ENCODE measurements at regions not wholly inside any gene's neighbourhood (a gene's known extent, or its start where the extent isn't known, plus 50 kb on each side); places are given as distances from the start of the nearest gene placed in this dataset.
A peak's percentile ranks its signal among the peaks of the same experiment; 100 is the strongest.
"Not testable (repeated sequence)": the region's sequence is repeated elsewhere in the genome, so short reads cannot be mapped to it uniquely, and the experiment has no call there.

DNA sequence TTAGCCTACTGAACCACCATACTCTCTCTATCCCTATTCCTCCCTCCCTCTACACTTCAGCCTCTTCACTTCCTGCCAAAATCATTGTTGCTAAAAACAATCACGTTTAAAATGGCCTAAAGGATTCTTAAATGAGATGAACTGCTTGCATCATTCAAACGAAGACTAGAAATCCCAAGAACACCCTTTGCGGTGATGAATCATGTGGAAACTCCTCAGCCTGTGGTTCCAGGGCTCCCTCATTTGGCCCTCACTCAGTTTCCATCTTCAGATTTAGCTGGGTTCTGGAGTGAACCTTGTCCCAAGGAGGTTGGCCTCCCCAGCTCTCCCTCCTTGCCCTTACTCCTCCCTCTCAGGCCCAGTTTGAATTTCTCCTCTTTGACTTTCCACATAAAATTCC, 125.6 kb upstream of the CDC42EP3 start:
- no peak for DNase-seq
- in situ Hi-C loops (cut with MboI; ENCODE audit: low pct_unique_long_range_greater_than_20kb, low sequenced_read_pairs), result no loop called here

DNA sequence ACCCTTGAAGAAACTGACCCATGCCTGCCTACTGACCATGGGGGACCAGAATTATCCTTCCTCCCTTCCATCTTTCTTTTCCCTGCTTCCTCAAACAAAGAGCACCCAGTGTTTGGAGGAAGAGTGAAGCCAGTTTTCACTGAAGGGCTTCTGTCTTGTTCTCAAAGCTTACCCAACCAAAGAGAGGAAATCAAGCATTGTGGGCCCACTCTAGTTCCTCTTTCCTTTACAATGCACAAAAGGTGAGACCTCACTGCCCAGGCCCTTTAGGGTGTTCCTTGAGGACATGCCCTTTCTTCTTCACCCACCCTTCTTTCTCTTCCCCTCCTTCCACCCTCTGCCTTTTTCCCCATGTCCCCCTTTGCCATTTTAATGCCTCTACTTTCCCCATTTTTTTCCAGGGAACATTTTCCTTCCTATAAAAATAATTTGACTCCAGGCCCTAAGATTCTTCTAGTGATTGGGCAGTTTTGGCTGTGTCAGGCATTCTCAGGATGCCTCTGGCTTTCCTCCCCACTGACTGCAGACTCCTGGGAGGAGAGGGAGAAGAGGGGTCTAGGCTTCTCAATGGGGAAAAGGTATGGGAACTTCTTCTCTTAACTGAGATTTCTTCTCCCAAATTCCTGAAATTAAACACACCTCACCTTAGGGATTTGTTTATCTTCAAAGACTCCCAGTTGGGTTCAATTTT, 126.6 kb upstream of the RMDN2 start:
- DNase-seq, result peak; percentile 44
- in situ Hi-C loops (cut with MboI; ENCODE audit: low pct_unique_long_range_greater_than_20kb, low sequenced_read_pairs), result no loop called here

DNA sequence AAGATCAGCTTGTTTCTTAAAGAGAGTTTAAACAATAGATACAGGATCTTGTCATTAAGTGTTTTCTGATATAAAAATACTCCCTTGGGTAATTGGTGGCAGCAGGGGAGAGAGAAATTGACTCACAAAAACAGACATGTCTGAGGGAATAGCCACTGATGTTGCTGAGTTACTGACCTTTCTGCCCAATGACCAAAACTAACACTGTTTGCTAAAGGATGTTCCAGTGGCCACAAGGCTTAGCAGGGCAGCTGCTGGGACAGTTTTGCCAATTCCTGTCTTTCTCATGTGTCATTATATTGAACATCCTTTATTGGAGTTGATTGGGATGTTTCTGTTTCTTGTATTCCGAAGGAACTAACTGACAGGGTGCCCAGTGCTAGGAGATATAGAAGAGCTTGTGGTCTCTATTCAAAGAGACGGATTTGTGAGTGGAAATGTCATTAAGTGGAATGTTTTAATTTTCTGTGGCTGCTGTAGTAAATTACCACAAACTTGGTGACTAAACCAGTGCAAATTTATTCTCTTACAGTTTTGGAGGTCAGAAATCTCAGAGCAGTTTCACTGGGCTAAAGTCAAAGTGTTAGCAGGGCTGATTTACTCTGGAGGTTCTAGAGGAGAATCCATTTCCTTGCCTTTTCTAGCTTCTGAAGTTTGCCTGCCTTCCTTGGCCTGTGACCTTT, 124.8 kb upstream of the RMDN2 start:
- DNase-seq, result no peak
- in situ Hi-C loops (cut with MboI; ENCODE audit: low pct_unique_long_range_greater_than_20kb, low sequenced_read_pairs), result no loop called here

DNA sequence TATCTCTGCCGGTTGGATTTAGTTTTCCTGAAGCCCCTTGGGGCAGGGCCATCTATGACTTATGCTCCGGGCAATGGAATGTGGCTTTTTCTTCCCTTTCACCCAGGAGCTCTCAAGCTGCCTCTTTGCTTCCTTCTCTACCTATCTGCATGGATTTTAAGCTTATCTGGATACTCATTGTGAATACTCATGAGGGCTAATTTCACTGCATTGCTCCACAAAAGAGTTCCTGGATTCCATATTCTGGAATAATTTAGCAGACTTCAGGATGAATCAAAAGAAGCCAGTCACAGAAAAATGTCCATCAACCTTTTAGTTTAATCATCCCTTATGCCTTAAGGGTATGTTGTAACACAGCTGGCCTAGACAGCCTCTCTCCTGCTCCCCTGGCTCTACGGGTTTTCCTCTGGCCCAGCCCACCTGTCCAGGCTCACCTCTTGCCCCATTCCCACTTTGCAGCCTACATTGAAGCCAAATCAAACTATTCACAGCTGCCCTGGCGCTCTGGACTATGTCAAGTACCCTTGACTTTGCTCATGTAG, 122.8 kb upstream of the RMDN2 start:
- in situ Hi-C loops (cut with MboI; ENCODE audit: low pct_unique_long_range_greater_than_20kb, low sequenced_read_pairs), result no loop called here
- no peak for DNase-seq

DNA sequence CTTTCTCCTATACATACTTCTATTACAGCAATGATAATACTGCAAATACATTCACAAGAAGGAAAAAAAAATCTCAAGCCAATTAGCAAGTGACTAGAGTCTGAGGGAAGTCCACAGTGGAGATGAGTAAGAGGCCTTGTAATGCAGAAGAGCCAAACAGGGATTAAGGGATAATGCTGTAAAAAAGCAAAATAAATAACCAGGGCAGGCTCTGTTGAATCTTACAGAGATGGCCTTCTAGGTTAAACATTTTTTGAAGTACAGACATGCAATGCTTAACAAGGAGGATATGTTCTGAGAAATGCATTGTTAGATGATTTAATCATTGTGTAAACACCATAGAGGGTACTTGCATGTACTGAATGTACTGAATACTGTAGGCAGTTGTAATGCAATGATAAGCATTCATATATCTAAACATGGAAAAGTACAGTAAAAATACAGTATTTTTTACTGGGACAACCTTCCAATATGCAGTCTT, 122.1 kb upstream of the RMDN2 start:
- no peak for DNase-seq
- in situ Hi-C loops (cut with MboI; ENCODE audit: low pct_unique_long_range_greater_than_20kb, low sequenced_read_pairs), result no loop called here

DNA sequence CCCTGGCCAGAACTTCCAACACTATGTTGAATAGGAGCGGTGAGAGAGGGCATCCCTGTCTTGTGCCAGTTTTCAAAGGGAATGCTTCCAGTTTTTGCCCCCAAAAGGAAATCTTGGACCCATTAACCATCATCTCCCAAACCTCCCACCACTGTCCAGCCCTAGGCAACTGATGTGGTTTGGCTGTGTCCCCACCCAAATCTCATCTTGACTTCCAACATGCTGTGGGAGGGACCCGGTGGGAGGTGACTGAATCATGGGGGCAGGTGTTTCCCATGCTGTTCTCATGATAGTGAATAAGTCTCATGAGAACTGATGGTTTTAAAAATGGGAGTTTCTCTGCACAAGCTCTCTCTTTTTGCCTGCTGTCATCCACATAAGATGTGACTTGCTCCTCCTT, 119.1 kb upstream of the RMDN2 start:
- DNase-seq; in situ Hi-C loops (cut with MboI; ENCODE audit: low pct_unique_long_range_greater_than_20kb, low sequenced_read_pairs): not testable (repeated sequence)

DNA sequence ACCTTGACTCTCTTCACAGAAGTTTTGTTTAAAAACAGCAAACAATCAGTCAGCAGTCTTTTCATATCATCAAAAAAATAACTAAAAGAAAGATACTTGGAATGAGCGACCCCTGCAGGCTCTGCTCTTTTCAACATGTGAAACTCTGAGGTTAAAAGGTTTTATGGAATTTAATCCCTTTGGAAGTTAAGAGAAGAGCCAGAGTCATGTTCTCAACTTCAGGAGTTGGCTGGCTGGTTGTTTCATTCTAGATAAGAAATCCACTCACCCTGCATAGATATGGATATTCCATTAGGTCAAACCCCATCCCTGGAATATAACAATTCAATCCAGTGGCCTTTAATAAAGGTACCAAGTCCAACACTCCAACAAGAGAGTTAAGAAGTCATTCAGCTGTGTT, 115.6 kb upstream of the RMDN2 start:
- in situ Hi-C loops (cut with MboI; ENCODE audit: low pct_unique_long_range_greater_than_20kb, low sequenced_read_pairs), result no loop called here
- peak; percentile 35 for DNase-seq

DNA sequence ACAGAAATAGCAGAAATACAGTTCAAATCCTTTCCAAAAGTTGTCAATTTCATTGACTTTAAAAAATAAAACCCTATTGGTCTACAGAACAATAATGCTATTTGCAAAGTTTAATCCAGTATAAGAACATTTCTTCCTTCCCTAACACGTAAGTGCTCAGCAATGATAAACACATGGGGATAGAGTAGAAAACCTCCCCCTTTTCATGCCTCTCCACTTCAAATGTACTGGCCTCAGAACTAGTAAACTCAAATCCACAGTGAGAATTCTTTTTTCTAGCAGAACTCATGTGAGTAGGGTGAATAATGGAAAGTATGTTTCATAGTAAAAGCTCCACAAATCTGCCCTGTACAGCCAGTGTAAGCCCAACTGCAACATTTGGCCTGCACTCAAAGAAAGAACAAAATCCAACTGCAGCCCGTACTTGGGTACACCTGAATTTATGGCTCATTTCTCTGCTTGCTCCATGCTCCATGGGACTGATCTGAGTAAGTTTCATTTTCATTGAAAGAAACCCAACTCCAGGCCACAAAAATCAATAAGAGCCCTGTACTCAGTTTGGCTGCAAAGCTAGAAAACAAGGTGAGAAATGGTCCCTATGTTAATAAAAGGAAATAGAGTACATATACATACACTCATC, 115.0 kb upstream of the RMDN2 start:
- DNase-seq, result no peak
- in situ Hi-C loops (cut with MboI; ENCODE audit: low pct_unique_long_range_greater_than_20kb, low sequenced_read_pairs), result no loop called here

DNA sequence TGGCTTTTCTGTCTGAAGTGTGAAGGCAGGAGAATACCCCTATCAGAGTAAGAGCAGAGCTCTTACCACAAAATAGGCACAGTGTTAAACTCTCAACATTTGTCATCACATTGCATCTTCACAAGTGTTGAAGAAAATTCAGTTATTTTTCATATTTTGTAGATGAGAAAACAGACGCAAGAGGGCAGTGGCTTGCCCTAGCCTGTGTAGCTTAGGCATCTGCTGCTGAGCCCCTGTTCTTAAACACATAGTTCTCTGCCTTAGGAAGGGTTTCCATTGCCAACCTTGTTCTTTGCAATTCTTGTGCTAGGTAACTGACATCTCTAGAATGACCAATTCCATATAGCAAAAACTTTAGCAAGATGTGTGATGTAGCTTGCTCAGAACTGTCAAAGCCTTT, 112.7 kb upstream of the RMDN2 start:
- in situ Hi-C loops (cut with MboI; ENCODE audit: low pct_unique_long_range_greater_than_20kb, low sequenced_read_pairs), result no loop called here
- DNase-seq, result no peak

DNA sequence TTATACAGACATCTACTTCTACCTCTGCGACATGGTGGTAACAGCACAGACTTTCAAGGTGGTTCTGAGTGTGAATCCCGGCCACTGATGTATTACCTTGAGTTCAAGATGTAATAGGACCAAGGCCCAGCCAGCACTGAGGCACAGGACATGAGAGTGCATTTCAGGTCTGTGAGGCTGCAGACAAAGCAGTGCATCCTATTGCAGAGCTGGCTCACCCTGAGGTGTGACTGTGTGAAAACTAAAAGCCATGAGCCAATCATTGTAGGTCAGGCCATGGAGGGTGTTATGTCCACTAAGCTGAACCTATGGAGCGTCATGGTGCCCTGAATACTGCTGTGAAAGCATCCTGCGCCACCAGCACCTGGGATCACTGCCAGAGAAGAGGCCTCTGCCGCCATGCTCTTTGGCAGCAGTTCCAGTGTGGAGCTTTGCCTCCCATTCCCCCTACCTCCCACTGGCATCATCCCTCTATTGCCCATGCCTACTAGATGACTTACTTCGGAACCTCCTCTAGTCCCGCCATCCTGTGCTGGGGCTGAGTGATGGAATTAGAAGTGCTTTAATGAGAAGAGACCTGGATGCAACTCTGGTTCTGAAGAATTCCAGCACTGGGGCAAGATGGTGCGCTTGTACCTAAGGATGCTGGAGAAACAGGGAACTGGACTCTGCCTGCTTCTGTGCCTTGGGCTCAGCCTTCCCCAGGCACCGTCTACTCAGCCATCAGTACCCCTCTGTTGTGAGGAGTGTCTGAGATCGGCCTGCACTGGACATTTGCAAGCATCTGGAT, 112.0 kb upstream of the RMDN2 start:
- DNase-seq, result no peak
- in situ Hi-C loops (cut with MboI; ENCODE audit: low pct_unique_long_range_greater_than_20kb, low sequenced_read_pairs), result no loop called here

DNA sequence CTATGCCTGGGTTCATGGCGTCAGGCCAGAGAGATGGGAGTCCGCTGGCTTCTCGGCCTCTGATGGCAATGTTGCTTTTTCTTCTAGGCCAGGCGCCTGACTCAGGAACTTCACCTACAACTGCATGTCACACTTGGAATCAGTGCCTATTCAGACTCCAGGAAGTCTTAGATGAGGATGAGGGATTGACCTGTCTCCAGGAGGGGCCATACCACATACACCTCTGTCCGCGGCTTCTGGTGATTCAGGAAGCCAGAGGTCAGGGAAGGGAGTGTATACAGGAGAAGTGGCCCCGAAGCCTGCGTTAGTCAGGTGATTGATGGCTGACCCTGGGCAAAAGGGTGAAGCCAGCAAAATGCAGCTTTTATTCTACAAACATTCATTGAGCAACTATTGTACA, 109.1 kb upstream of the RMDN2 start:
- DNase-seq, result no peak
- in situ Hi-C loops (cut with MboI; ENCODE audit: low pct_unique_long_range_greater_than_20kb, low sequenced_read_pairs), result no loop called here

DNA sequence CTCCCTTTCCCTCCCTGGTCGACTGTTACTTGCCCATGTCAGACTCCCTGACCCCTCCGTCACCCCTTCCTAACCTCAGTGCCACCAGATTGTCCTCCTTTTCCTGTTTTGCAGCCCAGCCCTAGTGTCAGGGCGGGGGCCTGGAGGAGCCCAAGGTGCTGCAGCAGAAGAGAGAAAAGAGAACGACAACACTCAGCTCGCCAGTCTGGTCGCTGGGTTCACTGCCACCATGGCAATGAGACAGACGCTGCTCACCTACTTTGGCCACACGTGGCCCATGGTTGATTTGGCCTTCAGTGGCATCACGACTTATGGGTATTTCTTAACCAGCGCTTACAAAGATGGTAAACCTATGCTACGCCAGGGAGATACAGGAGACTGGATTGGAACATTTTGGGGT, 108.4 kb upstream of the RMDN2 start:
- in situ Hi-C loops (cut with MboI; ENCODE audit: low pct_unique_long_range_greater_than_20kb, low sequenced_read_pairs), result no loop called here
- peak; percentile 29 for DNase-seq

DNA sequence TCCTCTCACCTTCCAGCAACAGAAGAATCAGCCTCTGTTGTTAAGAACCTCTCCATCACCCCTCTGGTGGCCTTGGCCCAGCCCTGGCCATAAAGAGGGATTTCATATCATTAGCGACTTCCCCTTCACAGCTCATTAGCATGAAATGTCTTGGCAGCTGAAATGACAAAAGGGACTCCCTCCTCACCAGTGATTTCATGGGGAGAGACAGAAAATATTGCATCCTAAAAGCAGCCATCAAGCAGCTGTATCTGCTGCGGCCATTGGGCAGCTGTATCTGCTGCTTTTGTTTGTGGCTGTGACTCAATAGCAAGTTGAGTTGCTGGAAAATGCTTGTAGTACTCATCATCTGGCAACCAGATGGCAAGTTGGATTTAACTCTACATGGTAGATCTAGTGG, 105.9 kb upstream of the RMDN2 start:
- DNase-seq, result peak; percentile 38
- in situ Hi-C loops (cut with MboI; ENCODE audit: low pct_unique_long_range_greater_than_20kb, low sequenced_read_pairs), result no loop called here

DNA sequence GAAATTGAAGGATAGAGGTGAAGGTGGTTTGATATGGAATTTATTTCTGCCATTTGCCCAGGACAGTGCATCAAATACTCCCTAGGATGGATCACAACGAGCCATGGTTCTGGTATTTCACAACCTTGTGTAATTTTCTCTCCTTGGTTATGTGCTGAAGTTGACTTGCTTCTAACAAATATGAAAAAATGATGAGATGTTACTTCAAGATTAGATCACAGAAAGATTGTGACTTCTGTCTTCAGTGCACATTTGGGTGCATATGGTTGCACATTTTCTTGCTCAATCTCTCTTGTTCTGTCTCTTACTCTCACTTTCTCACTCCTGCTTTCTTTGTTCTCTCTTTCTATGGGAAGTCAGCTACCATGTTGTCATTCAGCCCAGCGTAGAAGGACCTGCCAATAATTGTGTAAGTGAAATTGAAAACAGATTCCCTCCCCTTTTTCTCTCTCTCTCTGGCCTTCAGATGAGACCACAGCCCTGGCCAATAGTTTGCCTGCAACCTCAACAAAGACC, 104.6 kb upstream of the RMDN2 start:
- DNase-seq, result no peak
- in situ Hi-C loops (cut with MboI; ENCODE audit: low pct_unique_long_range_greater_than_20kb, low sequenced_read_pairs), result no loop called here

DNA sequence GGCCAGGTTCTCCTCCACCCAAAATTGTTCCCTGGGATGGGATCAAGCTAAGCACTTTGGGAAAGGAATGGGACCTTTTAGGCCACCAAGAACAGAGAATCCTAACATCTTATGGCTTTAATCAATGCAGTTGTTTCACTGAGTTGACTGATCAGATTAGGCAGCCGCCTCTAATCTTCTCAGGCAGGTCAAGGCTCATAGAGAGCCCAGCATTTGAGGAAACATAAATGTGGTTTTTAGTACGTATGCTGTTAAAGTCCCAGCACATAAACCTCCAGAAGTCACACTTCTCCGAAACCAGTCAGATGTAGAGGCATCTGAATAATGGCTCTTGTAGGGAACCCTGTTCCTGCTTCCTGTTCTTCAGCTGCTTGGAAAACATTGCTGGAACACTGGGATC, 99.5 kb upstream of the RMDN2 start:
- DNase-seq, result peak; percentile 36
- in situ Hi-C loops (cut with MboI; ENCODE audit: low pct_unique_long_range_greater_than_20kb, low sequenced_read_pairs), result loop anchor here (25.0 kb wide), 1 partner anchor 413 kb away; no protein-coding TSS in a partner anchor

DNA sequence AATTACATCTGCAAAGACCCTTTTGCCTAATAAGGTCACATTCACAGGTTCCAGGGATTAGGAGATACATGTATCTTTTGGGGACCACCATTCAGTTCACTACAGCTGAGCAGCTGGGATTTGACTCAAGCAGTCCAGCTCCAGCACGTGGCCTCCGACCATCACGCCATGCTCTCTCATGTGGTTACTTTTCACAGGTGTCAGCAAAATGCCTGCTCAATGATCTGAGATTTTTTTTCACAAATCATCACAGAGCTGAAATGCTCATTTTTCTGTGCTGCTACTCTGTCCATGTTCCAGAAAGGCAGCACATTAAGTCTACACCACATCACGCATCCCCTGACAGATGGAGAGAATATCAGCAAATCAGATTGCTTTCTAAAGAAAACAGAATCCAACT, 98.5 kb upstream of the RMDN2 start:
- no peak for DNase-seq
- in situ Hi-C loops (cut with MboI; ENCODE audit: low pct_unique_long_range_greater_than_20kb, low sequenced_read_pairs), result loop anchor here (25.0 kb wide), 1 partner anchor 414 kb away; no protein-coding TSS in a partner anchor

DNA sequence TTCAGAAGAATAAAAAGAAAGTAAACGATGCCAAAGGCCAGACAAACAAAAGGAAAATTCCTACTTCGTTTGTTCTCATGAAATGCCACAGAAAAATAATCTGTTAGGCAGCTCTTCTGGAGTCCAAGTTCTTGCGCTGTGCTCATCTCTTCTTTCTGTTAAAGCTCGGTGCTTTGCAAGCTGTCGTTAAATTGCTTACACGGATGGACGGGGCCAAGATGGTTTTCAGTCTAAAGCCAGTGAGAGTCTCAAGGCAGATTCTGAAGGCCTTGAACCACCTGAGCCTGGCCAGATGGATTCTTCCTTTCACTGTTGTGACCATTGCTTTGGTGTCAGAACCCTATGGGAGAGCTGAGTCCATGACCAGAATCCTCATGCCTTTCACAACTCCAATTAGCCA, 97.6 kb upstream of the RMDN2 start:
- DNase-seq, result no peak
- in situ Hi-C loops (cut with MboI; ENCODE audit: low pct_unique_long_range_greater_than_20kb, low sequenced_read_pairs), result loop anchor here (25.0 kb wide), 1 partner anchor 415 kb away; no protein-coding TSS in a partner anchor

DNA sequence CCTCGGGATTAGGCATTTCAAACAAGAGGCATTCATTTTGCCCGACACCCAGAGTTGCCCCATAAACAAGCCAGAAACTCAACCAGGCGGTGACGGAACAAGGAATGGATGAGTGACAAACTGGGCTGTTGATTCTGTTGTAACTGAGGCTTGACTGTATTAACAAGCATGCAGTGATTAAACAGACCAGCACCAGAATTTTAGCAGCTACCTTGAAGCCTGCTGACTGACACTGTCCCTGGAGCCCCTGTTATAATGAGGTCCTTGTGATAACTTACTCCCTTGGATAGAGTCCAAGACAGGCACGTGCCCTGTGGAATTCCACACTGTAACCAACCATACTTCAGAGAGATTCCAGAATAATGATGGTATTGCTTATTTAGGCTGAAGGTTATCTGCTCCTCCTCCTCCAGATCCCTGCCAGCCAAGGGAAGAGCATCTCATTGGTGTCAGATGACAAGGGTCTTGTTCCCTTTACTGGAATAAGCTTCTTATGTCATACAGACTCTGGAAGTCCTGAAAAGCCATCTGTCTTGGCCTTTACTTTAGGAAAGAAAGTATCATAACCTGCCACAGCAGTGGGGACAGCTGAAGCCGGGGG, 97.1 kb upstream of the RMDN2 start:
- in situ Hi-C loops (cut with MboI; ENCODE audit: low pct_unique_long_range_greater_than_20kb, low sequenced_read_pairs), result loop anchor here (25.0 kb wide), 1 partner anchor 416 kb away; no protein-coding TSS in a partner anchor
- no peak for DNase-seq

DNA sequence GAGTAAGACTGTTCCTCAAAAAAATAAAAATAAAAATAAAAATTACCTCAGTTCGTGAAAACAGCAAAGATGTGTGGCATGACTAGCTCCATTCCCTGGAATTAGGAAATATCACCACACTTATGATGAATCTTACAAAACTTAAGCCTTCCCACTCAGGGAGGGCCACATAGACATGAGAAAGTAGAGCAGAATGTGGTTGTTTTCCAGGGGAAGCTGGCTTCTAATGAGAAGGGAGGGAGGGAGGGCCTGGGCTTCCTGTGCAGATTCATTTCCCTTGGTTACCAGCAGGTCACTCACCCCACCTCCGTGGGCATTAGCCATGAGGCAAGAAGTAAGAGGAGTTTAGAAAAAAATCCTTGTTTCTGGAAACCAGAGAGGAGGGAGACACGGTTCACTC, 95.9 kb upstream of the RMDN2 start:
- DNase-seq, result peak; percentile 68
- in situ Hi-C loops (cut with MboI; ENCODE audit: low pct_unique_long_range_greater_than_20kb, low sequenced_read_pairs), result loop anchor here (25.0 kb wide), 1 partner anchor 417 kb away; no protein-coding TSS in a partner anchor

All from KBM-7 (cell line).